Bronchial epithelial cell (primary cell): ENCODE measurements at regions not wholly inside any gene's neighbourhood (a gene's known extent, or its start where the extent isn't known, plus 50 kb on each side); places are given as distances from the start of the nearest gene placed in this dataset.

Source experiments
- DNase-seq: peaks from one replicate; pipeline ENCODE4 v3.0.0-alpha.2; 2010; ENCODE audit warnings: low read depth
- FAIRE-seq: peaks from 2 replicates; lab custom pipeline; 2011; peaks lifted over from hg19 to GRCh38; lab: Jason Lieb, UNC
- H3K27me3 ChIP-seq: 2 replicates; pipeline ENCODE4 v1.5.1; 2011; ENCODE audit warnings: low read length; ENCODE audit not compliant: control insufficient read depth, insufficient read depth
- H3K36me3 ChIP-seq: 2 replicates; pipeline ENCODE4 v1.5.1; 2011; ENCODE audit warnings: low read length; ENCODE audit not compliant: control insufficient read depth, insufficient read depth
- H3K4me3 ChIP-seq: 2 replicates; pipeline ENCODE4 v1.5.1; 2011; ENCODE audit warnings: mild to moderate bottlenecking, low read depth, low read length, control low read depth
- TF ChIP-seq, protein P1 (sequence below): IDR thresholded peaks from 2 replicates; pipeline ENCODE4 v1.5.1; 2011; ENCODE audit warnings: mild to moderate bottlenecking, moderate library complexity, low read length, control low read depth, inconsistent platforms; ENCODE audit not compliant: insufficient read depth, severe bottlenecking

GRCh38 chr2:42951263-42951938 lies 159.0 kb upstream of the HAAO start:
- DNase-seq (no peak), FAIRE-seq (no peak)
- TF ChIP-seq, protein P1, sequence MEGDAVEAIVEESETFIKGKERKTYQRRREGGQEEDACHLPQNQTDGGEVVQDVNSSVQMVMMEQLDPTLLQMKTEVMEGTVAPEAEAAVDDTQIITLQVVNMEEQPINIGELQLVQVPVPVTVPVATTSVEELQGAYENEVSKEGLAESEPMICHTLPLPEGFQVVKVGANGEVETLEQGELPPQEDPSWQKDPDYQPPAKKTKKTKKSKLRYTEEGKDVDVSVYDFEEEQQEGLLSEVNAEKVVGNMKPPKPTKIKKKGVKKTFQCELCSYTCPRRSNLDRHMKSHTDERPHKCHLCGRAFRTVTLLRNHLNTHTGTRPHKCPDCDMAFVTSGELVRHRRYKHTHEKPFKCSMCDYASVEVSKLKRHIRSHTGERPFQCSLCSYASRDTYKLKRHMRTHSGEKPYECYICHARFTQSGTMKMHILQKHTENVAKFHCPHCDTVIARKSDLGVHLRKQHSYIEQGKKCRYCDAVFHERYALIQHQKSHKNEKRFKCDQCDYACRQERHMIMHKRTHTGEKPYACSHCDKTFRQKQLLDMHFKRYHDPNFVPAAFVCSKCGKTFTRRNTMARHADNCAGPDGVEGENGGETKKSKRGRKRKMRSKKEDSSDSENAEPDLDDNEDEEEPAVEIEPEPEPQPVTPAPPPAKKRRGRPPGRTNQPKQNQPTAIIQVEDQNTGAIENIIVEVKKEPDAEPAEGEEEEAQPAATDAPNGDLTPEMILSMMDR: no peak
- Histone ChIP-seq H3K4me3 (no peak overlapping the region), H3K27me3 (no peaks in the 10 kb centered on the region), H3K36me3 (no peaks in the 10 kb centered on the region)

DNA sequence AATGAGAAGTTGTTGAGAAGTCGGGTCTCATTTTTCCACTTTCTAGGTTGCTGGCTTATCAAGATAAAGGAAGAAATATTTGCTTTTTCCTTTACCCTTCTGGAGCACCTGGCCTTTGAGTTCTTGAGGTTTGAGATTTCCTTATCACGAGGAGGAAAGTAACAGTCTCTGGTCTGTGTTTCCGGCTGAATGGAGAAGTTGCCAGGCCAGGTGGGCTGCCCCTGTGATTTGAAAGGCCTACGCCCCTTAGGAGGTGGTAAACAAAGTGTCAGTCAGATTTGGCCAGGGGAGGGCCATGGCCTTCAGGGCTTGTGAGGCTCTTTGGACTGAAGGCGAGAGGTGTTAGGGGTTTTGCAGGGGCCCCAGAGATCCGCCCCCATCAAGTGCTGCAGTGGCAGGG lies 156.7 kb upstream of the HAAO start:
- TF ChIP-seq, protein P1: no peak
- no peak for FAIRE-seq

GRCh38 chr2:42947809-42948600 lies 155.6 kb upstream of the HAAO start:
- no peak for FAIRE-seq
- DNase-seq: no peak
- Histone ChIP-seq H3K36me3 (no peaks in the 10 kb centered on the region), H3K27me3 (no peaks in the 10 kb centered on the region), H3K4me3 (no peak overlapping the region)
- TF ChIP-seq, protein P1: no peak

More for the DNA sequence above, 156.7 kb upstream of the HAAO start:
- no peaks in the 10 kb centered on the region for H3K36me3 ChIP-seq
- no peaks in the 10 kb centered on the region for H3K27me3 ChIP-seq
- DNase-seq: no peak
- H3K4me3 ChIP-seq: no peak overlapping the region

DNA sequence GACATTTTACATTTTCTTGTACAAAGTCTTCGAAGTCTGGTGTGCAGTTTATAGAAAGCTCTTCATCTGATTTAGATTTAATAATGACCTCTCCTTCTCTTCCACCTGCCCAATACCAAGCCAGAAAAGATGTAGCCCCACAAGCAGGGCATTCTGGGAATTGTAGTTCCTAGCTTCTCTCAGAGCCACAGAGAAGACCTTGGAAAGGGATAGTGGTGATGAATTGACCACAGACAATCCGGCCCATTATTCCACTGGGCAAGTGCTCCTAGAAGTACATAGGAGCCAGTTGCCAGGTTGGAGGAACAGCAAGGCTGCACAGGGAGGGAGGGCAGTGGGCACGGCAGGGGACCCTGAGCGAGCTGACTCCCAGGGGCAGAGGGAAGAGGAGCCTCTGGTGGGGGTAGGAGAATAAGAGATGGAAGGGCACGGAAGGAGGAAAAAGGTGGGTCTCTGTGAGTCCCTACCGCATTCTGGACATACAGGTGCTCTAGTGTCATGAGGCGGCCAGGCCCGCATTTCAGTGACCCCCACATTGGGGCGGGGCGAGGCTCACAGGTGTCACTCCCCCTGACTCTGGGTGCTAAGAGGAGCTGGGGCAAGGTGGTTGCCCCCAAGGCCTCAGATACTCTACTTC lies 152.5 kb upstream of the HAAO start:
- TF ChIP-seq, protein P1: no peak
- Histone ChIP-seq H3K36me3 (no peaks in the 10 kb centered on the region), H3K4me3 (no peak overlapping the region), H3K27me3 (no peaks in the 10 kb centered on the region)
- DNase-seq (peak; percentile 38), FAIRE-seq (no peak)

DNA sequence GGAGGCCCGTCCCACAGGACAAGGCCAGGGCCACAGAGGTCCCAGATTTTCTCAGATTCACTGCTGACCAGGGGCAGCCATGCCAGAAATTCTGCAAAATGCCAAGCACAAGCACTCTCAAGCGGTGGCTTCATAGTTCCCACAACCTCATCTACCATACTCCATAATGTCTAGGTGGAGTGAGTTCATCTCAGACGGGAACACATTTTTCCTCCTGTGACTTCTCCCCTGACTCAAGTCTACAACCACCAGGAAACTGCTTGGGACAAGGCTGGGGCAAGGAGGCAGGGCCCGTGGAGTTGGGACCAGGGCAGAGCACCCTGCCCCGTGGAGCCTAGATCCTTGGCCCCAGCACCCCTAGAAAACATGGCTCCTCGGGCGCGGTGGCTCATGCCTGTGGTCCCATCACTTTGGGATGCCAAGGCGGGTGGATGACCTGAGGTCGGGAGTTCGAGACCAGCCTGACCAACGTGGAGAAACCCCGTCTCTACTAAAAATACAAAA lies 150.7 kb upstream of the HAAO start:
- no peaks in the 10 kb centered on the region for H3K27me3 ChIP-seq
- FAIRE-seq: no peak
- no peak overlapping the region for H3K4me3 ChIP-seq
- H3K36me3 ChIP-seq: no peaks in the 10 kb centered on the region
- TF ChIP-seq, protein P1: no peak
- no peak for DNase-seq
